ENCODE measurements at regions not wholly inside any gene's neighbourhood (a gene's known extent, or its start where the extent isn't known, plus 50 kb on each side); places are given as distances from the start of the nearest gene placed in this dataset.

DNA sequence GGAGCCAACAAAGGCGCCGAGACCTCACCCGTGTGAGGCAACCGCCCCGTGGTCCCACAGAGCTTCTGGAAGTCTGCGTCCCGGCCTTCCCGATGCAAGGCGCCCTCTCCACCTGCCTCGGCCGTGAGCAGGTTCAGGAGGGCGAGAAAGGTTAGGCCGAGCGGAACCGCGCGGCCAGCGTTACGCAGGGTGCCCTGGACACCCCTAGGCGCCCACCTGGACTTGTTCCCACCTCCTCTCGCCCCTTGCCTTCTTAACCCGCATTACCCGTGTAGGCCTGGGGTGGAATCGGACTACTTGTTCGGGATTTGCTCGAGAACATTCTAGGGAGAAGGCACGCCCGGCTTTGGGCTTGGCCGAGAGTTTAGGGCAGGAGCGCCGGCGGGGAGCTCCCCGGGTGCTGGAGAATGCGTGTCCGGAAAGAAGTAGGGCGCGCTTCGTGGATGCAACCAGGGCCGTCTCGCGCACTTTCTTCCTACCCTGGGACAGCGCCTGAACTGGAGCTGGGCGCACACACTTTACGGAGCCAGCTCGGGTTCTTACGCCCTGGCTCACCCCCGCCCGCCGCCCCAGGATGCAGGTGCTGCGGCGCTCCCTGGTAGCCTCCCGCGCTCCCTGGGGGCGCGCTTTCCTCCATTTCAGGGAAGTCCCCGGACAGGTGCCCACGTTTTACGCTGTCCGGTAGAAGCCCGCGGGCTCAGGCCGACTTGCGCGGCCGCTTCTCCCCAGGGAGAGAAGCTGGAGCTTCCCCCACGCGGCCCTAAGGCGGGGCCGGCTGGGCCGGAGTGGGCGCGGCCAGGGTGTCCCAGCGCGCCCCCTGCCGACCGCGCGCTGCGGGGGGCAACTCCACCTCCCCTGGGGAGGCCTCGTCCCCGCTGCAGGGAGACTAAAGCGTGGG is 74.5 kb downstream of the INSIG1 start:
- no TSS peak for BruUV-seq (replicated peaks)
- Histone ChIP-seq H3K4me3 (ENCODE audit: low read depth, low read length) (no peak overlapping the region), H3K9me3 (no peaks in the 10 kb centered on the region), H3K27me3 (replicated peaks; ENCODE audit: control insufficient read depth, insufficient read depth, low read length) (peaks cover 2% of the 10 kb centered on the region; the same call in 1 of the 2 replicates), H3K4me1 (peaks cover 12% of the 10 kb centered on the region), H3K36me3 (ENCODE audit: control insufficient read depth, insufficient read depth, low read length) (no peaks in the 10 kb centered on the region)
- TF ChIP-seq CTCF (IDR thresholded peaks at IDR 0.05; ENCODE audit: insufficient read depth in 1 of 2, low read depth in 1 of 2, low read length in 1 of 2, severe bottlenecking in 1 of 2, unreplicated experiment in 1 of 2): peak in 1 of 2 experiments; percentile 23
- Mint-ChIP-seq H3K4me3 (ENCODE audit: unreplicated experiment) (no peak overlapping the region), H3K36me3 (ENCODE audit: insufficient read depth, unreplicated experiment) (no peaks in the 10 kb centered on the region), H3K4me1 (ENCODE audit: low read depth, unreplicated experiment) (peaks cover 6% of the 10 kb centered on the region), H3K27ac (ENCODE audit: unreplicated experiment) (no peak overlapping the region), H3K27me3 (ENCODE audit: insufficient read depth, unreplicated experiment) (peaks cover 26% of the 10 kb centered on the region), H3K9me3 (ENCODE audit: unreplicated experiment) (no peaks in the 10 kb centered on the region)
- CTCF ChIA-PET: interaction anchor here (0.6 kb wide), 1 partner anchor 10 kb away, joined by 3 read pairs; no protein-coding TSS in a partner anchor
- no peak for DNase-seq
- intact Hi-C loops (cut with micrococcal nuclease; ENCODE audit: unreplicated experiment): no loop called here
- POLR2A ChIA-PET: no interaction called here

- TF ChIP-seq CTCF (IDR thresholded peaks at IDR 0.05; ENCODE audit: insufficient read depth in 1 of 2, low read depth in 1 of 2, low read length in 1 of 2, severe bottlenecking in 1 of 2, unreplicated experiment in 1 of 2): no peak
- no peak overlapping the region for H3K27ac Mint-ChIP-seq (ENCODE audit: unreplicated experiment)
- H3K9me3 Mint-ChIP-seq (ENCODE audit: unreplicated experiment): no peaks in the 10 kb centered on the region
- intact Hi-C loops (cut with micrococcal nuclease; ENCODE audit: unreplicated experiment): no loop called here
- Histone ChIP-seq H3K36me3 (ENCODE audit: control insufficient read depth, insufficient read depth, low read length) (no peaks in the 10 kb centered on the region), H3K9me3 (no peaks in the 10 kb centered on the region), H3K27me3 (replicated peaks; ENCODE audit: control insufficient read depth, insufficient read depth, low read length) (peaks cover 2% of the 10 kb centered on the region; the same call in 1 of the 2 replicates), H3K4me3 (ENCODE audit: low read depth, low read length) (no peak overlapping the region), H3K4me1 (peaks cover 15% of the 10 kb centered on the region)
- peak overlapping the region; percentile 55 for H3K4me3 Mint-ChIP-seq (ENCODE audit: unreplicated experiment)
- no peaks in the 10 kb centered on the region for H3K36me3 Mint-ChIP-seq (ENCODE audit: insufficient read depth, unreplicated experiment)
- H3K27me3 Mint-ChIP-seq (ENCODE audit: insufficient read depth, unreplicated experiment): peaks cover 29% of the 10 kb centered on the region
- CTCF ChIA-PET: interaction anchor here (0.6 kb wide), 2 partner anchors 11 to 15 kb away, joined by 3 read pairs; no protein-coding TSS in a partner anchor
- POLR2A ChIA-PET: no interaction called here
- DNase-seq: no peak
- peaks cover 6% of the 10 kb centered on the region for H3K4me1 Mint-ChIP-seq (ENCODE audit: low read depth, unreplicated experiment)
- no TSS peak for BruUV-seq (replicated peaks)
Observed at GRCh38 chr7:155372782-155373358, 75.2 kb downstream of the INSIG1 start.

GRCh38 chr7:155373359-155374273 is 75.9 kb downstream of the INSIG1 start:
- peak overlapping the region; percentile 28 for H3K4me3 ChIP-seq (ENCODE audit: low read depth, low read length)
- Mint-ChIP-seq H3K27me3 (ENCODE audit: insufficient read depth, unreplicated experiment) (peaks cover 34% of the 10 kb centered on the region), H3K4me3 (ENCODE audit: unreplicated experiment) (peak overlapping the region; percentile 55), H3K4me1 (ENCODE audit: low read depth, unreplicated experiment) (peaks cover 6% of the 10 kb centered on the region), H3K9me3 (ENCODE audit: unreplicated experiment) (no peaks in the 10 kb centered on the region), H3K27ac (ENCODE audit: unreplicated experiment) (no peak overlapping the region), H3K36me3 (ENCODE audit: insufficient read depth, unreplicated experiment) (no peaks in the 10 kb centered on the region)
- no peaks in the 10 kb centered on the region for H3K9me3 ChIP-seq
- no peak for TF ChIP-seq CTCF (IDR thresholded peaks at IDR 0.05; ENCODE audit: insufficient read depth in 1 of 2, low read depth in 1 of 2, low read length in 1 of 2, severe bottlenecking in 1 of 2, unreplicated experiment in 1 of 2)
- DNase-seq: no peak
- no peaks in the 10 kb centered on the region for H3K36me3 ChIP-seq (ENCODE audit: control insufficient read depth, insufficient read depth, low read length)
- ChIA-PET CTCF (interaction anchor here (0.6 kb wide), 1 partner anchor 16 kb away, joined by 3 read pairs; no protein-coding TSS in a partner anchor), POLR2A (no interaction called here)
- peaks cover 20% of the 10 kb centered on the region for H3K4me1 ChIP-seq
- intact Hi-C loops (cut with micrococcal nuclease; ENCODE audit: unreplicated experiment): no loop called here
- no TSS peak for BruUV-seq (replicated peaks)
- H3K27me3 ChIP-seq (replicated peaks; ENCODE audit: control insufficient read depth, insufficient read depth, low read length): peaks cover 2% of the 10 kb centered on the region; the same call in 1 of the 2 replicates
